Transverse colon (tissue), 4 donors: ENCODE measurements at regions not wholly inside any gene's neighbourhood (a gene's known extent, or its start where the extent isn't known, plus 50 kb on each side); places are given as distances from the start of the nearest gene placed in this dataset.
"Not testable (repeated sequence)": the region's sequence is repeated elsewhere in the genome, so short reads cannot be mapped to it uniquely, and the experiment has no call there.

Experiments
- DNase-seq: peaks from one replicate; pipeline ENCODE4 v3.0.0-alpha.2; 2019
- H3K27ac ChIP-seq, 4 donors: fragments of 200-600 bp; sonication (generic); 2 replicates each; pipeline ENCODE4 v1.5.1; 2016 to 2018; ENCODE audit warnings: inconsistent platforms in 4 of 4
- H3K27me3 ChIP-seq: fragments of 200-600 bp; sonication (generic); 2 replicates; pipeline ENCODE4 v1.5.1; 2017; ENCODE audit warnings: inconsistent platforms
- H3K36me3 ChIP-seq, 4 donors: fragments of 200-600 bp; sonication (generic); 2 replicates each; pipeline ENCODE4 v1.5.1; 2017 to 2019; ENCODE audit warnings: inconsistent platforms in 4 of 4
- H3K4me1 ChIP-seq, 4 donors: fragments of 200-600 bp; sonication (generic); 2 replicates each; pipeline ENCODE4 v1.5.1; 2017 to 2020; ENCODE audit warnings: inconsistent platforms in 4 of 4
- H3K4me3 ChIP-seq, 4 donors: fragments of 200-600 bp; sonication (generic); 1 replicate in 1 of 4; 2 replicates in 3 of 4; pipeline versions ENCODE4 v1.5.1 to v1.6.1; 2017 to 2019; ENCODE audit warnings: inconsistent platforms in 4 of 4
- H3K9me3 ChIP-seq, 2 donors: fragments of 200-600 bp; sonication (generic); 2 replicates each; pipeline ENCODE4 v1.5.1; 2017 to 2019; ENCODE audit warnings: inconsistent platforms in 2 of 2
- EP300 ChIP-seq: sonication (generic); formaldehyde crosslinking; IDR thresholded peaks from one replicate; pipeline ENCODE4 v1.6.1; 2017; ENCODE audit warnings: antibody characterized with exemption, low read depth
- POLR2A ChIP-seq: fragments of 450-650 bp; IDR thresholded peaks from one replicate; pipeline ENCODE4 v1.6.1; 2016; ENCODE audit warnings: antibody characterized with exemption, mild to moderate bottlenecking, moderate library complexity
- POLR2AphosphoS5 ChIP-seq, 3 donors: sonication (generic); formaldehyde crosslinking; IDR thresholded peaks; one replicate each; pipeline ENCODE4 v1.6.1; 2016; ENCODE audit warnings: antibody characterized with exemption in 3 of 3
- WGBS, 2 donors: methylation state at CpG; one replicate each; pipeline ENCODE4 v1.1.5; 2018; ENCODE audit warnings: low coverage in 1 of 2; 5-methylcytosine and 5-hydroxymethylcytosine counted together
- in situ Hi-C, 4 donors: fragments of 200-750 bp; cut with MboI; loops; one replicate each; pipeline versions ENCODE4 v1.15.0 to v1.15.1; 2017; ENCODE audit warnings: low sequenced_read_pairs in 3 of 4, low pct_ligation_motif_present in 1 of 4, low pct_unique_long_range_greater_than_20kb in 1 of 4
- intact Hi-C: fragments of 100-400 bp; cut with DNase I; formaldehyde crosslinking; loops from one replicate; pipeline ENCODE4 v1.15.1; 2023; ENCODE audit warnings: low total_unique reads
- TF ChIP-seq, protein P1 (sequence below), 5 experiments: fragments of 200-600 bp in 3 of 5; fragments of 450-650 bp in 2 of 5; sonication (generic) in 3 of 5; IDR thresholded peaks; 1 replicate in 2 of 5; 2 replicates in 3 of 5; pipeline ENCODE4 v1.5.1; 2016 to 2017; ENCODE audit warnings: antibody characterized with exemption in 5 of 5, inconsistent platforms in 3 of 5, mild to moderate bottlenecking in 2 of 5, moderate library complexity in 1 of 5

DNA sequence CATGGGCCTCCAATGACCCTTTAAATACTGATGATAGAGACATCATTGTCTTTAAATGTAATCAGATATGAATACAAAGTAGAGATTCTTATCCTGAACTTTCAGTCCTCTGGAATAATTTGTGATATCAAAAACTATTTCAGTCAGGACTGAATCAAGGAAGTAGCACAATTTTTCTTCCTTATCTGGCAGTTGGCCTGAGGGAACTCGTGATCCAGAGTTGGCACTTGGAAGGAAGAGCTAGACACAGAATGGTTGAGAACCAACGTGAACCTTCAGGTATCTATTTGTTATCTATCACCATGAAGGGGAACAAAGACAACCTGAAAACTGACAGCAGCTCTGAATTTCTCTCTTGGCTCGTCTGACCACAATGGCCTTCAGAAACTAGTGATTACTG is 269.3 kb downstream of the PRDM9 start:
- 40 to 78% methylated on average over 1 to 3 of the region's 3 CpGs for WGBS, 2 donors

DNA sequence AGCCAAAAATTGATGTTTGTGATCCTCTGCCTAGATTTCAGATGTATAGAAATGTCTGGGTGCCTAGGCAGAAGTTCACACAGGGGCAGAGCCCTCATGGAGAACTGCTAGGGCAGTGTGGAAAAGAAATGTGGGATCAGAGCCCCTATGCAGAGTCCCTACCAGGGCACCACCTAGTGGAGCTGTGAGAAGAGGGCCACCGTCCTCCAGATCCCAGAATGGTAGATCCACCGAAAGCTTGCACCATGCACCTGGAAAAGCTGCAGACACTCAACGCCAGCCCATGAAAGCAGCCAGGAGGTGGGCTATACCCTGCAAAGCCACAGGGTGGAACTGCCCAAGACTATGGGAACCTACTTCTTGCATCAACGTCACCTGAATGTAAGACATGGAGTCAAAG is 292.9 kb downstream of the PRDM9 start:
- H3K27me3 ChIP-seq, in situ Hi-C loops, DNase-seq, H3K36me3 ChIP-seq, intact Hi-C loops, H3K4me3 ChIP-seq, H3K27ac ChIP-seq, H3K4me1 ChIP-seq, H3K9me3 ChIP-seq: not testable (repeated sequence)
- WGBS, 2 donors: 72% methylated on average over 4 of the region's 4 CpGs; no CpG with 5 or more reads in 1 of the 2 donors

More for the DNA sequence above, 269.3 kb downstream of the PRDM9 start:
- Histone ChIP-seq H3K4me1 (no peaks in the 10 kb centered on the region), H3K4me3 (no peak overlapping the region), H3K27me3 (no peaks in the 10 kb centered on the region), H3K27ac (no peak overlapping the region), H3K36me3 (no peaks in the 10 kb centered on the region), H3K9me3 (no peaks in the 10 kb centered on the region)
- in situ Hi-C loops (no loop called here), intact Hi-C loops (no loop called here)
- TF ChIP-seq, protein P1, sequence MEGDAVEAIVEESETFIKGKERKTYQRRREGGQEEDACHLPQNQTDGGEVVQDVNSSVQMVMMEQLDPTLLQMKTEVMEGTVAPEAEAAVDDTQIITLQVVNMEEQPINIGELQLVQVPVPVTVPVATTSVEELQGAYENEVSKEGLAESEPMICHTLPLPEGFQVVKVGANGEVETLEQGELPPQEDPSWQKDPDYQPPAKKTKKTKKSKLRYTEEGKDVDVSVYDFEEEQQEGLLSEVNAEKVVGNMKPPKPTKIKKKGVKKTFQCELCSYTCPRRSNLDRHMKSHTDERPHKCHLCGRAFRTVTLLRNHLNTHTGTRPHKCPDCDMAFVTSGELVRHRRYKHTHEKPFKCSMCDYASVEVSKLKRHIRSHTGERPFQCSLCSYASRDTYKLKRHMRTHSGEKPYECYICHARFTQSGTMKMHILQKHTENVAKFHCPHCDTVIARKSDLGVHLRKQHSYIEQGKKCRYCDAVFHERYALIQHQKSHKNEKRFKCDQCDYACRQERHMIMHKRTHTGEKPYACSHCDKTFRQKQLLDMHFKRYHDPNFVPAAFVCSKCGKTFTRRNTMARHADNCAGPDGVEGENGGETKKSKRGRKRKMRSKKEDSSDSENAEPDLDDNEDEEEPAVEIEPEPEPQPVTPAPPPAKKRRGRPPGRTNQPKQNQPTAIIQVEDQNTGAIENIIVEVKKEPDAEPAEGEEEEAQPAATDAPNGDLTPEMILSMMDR (IDR thresholded peaks at IDR 0.05): no peak
- TF ChIP-seq POLR2AphosphoS5 (IDR thresholded peaks at IDR 0.05): no peak
- DNase-seq: no peak

DNA sequence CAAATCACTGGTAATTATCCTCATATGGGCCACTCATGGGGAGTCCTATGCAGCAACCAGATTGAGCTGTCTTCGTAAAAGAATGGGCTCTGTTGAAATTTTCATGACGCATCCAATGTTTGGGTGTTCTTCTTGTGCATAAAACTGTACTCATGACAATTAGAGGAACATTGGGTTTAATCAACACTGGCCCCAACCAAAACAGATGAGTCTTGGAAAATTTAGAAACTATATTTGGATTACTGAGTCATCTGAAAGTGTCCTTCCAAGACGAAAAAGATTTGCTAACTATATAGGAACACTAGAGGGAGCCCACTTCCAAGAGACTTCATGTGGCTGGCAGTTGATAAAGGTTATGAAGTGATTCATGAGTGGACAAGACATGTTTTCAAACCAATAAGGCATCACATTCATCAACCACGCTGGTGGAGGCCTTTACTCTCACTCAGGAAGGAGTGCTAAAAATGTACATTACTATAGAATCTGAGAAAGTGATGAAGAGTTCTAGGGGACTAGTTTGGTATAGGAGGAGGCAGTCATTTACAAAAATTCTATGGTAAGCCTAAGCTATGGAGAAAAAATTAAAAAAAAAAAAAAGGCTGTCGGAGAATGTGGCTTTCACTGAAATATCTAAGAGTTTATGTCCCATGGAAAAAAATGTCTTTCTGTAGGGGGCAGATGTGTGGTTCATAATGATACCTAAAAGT is 313.5 kb downstream of the PRDM9 start:
- in situ Hi-C loops: no loop called here
- DNase-seq: no peak
- WGBS, 2 donors: 36 to 52% methylated on average over 4 to 5 of the region's 5 CpGs

DNA sequence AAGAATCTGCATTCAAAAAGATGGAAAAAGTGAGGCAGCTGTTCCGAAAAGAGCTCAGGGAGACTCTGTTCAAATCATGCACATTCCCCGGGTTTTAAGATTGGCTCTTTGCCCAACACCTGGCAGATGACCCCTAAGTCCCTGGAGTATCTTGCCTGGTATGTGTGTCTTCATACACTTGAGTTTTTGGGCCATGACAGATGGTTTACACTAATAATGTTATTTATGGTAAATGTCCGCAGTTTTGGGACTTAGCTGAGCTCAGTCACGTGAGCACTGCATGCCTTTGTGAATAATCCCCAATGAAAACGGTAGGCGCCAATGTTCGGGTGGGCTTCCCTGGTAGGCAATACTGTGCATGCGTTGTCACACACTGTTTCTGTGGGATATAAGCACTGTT is 316.1 kb downstream of the PRDM9 start:
- H3K4me3 ChIP-seq: no peak overlapping the region
- intact Hi-C loops (no loop called here), in situ Hi-C loops (no loop called here)
- TF ChIP-seq, protein P1 (IDR thresholded peaks at IDR 0.05): no peak
- TF ChIP-seq POLR2AphosphoS5 (IDR thresholded peaks at IDR 0.05) (no peak), EP300 (no peak), POLR2A (no peak)
- no peak overlapping the region for H3K27ac ChIP-seq
- H3K36me3 ChIP-seq: no peaks in the 10 kb centered on the region
- H3K9me3 ChIP-seq: no peaks in the 10 kb centered on the region
- H3K27me3 ChIP-seq: no peaks in the 10 kb centered on the region
- no peaks in the 10 kb centered on the region for H3K4me1 ChIP-seq
- WGBS, 2 donors: 54 to 71% methylated on average over 3 to 8 of the region's 8 CpGs
- no peak for DNase-seq

More for the DNA sequence above, 313.5 kb downstream of the PRDM9 start:
- TF ChIP-seq POLR2A (no peak), EP300 (no peak), POLR2AphosphoS5 (IDR thresholded peaks at IDR 0.05) (no peak)
- TF ChIP-seq, protein P1 (IDR thresholded peaks at IDR 0.05): peak in 2 of 5 experiments; percentile 12 to 17
- no peak overlapping the region for H3K4me3 ChIP-seq
- no peaks in the 10 kb centered on the region for H3K4me1 ChIP-seq
- no peak overlapping the region for H3K27ac ChIP-seq
- no peaks in the 10 kb centered on the region for H3K27me3 ChIP-seq
- no peaks in the 10 kb centered on the region for H3K9me3 ChIP-seq
- no peaks in the 10 kb centered on the region for H3K36me3 ChIP-seq
- intact Hi-C loops: no loop called here

DNA sequence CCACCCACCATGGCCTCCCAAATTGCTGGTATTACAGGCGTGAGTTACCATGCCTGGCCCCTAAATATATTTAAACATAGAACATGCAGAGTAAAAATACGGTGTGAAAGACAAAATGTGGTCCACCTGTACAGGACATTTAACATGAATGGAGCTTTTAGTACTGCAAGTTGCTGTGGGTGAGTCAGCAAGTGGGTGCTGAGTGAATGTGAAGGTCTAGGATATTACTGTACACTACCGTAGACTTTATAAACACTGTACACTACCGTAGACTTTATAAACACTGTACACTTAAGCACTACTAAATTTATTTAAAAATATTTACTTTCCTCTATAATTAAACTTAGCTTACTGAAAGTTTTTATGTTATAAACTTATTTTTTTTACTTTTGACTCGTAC is 317.8 kb downstream of the PRDM9 start:
- no peak for TF ChIP-seq POLR2AphosphoS5 (IDR thresholded peaks at IDR 0.05)
- TF ChIP-seq EP300: no peak
- TF ChIP-seq, protein P1 (IDR thresholded peaks at IDR 0.05): no peak
- TF ChIP-seq POLR2A: no peak
- Histone ChIP-seq H3K27ac (no peak overlapping the region), H3K4me1 (no peaks in the 10 kb centered on the region), H3K27me3 (no peaks in the 10 kb centered on the region), H3K36me3 (no peaks in the 10 kb centered on the region), H3K9me3 (no peaks in the 10 kb centered on the region), H3K4me3 (no peak overlapping the region)
- in situ Hi-C loops (no loop called here), intact Hi-C loops (no loop called here)
- WGBS, 2 donors: 72 to 74% methylated on average over 5 of the region's 5 CpGs
- no peak for DNase-seq
